Panc1 (cell line): ENCODE measurements at regions not wholly inside any gene's neighbourhood (a gene's known extent, or its start where the extent isn't known, plus 50 kb on each side); places are given as distances from the start of the nearest gene placed in this dataset.

ENCODE experiments used
- ATAC-seq: fragments of 200-7000 bp; cut with Tn5 transposase; 2 replicates; pipeline ENCODE4 v1.9.1; 2020; ENCODE audit warnings: mild to moderate bottlenecking, moderate library complexity
- BruUV-seq: library from RNA; stranded (reverse); fragments of 400-500 nt; replicated peaks from 2 replicates; lab custom pipeline; 2021; lab: Mats Ljungman, UMichigan
- CTCF ChIA-PET: fragments of 300-600 bp; sonication (Branson Sonifier 250); formaldehyde crosslinking; loops from one replicate; lab custom pipeline; 2022; ENCODE audit warnings: antibody characterized with exemption; lab: Charles Lee
- POLR2A ChIA-PET: fragments of 300-600 bp; sonication (Branson Sonifier 250); formaldehyde crosslinking; loops from one replicate; lab custom pipeline; 2022; ENCODE audit warnings: antibody characterized with exemption; lab: Charles Lee
- DNase-seq: peaks from one replicate; pipeline ENCODE4 v3.0.0-alpha.2; 2010; ENCODE audit warnings: low read depth, low spot score
- H3K27ac ChIP-seq: 2 replicates; pipeline ENCODE4 v1.5.1; 2011; ENCODE audit warnings: mild to moderate bottlenecking, low read length, inconsistent platforms
- H3K27me3 ChIP-seq: fragments of 200-500 bp; sonication (Bioruptor generic); 2 replicates; pipeline ENCODE4 v1.6.0; 2014; ENCODE audit warnings: low read length, inconsistent platforms; ENCODE audit not compliant: control insufficient read depth, insufficient read depth
- H3K36me3 ChIP-seq: fragments of 200-500 bp; sonication (Bioruptor generic); 2 replicates; pipeline ENCODE4 v1.5.1; 2014; ENCODE audit warnings: inconsistent platforms, mild to moderate bottlenecking, low read length, moderate library complexity; ENCODE audit not compliant: control insufficient read depth, insufficient read depth
- H3K4me1 ChIP-seq: 2 replicates; pipeline ENCODE4 v1.5.1; 2011; ENCODE audit warnings: inconsistent platforms, mild to moderate bottlenecking, low read length, moderate library complexity; ENCODE audit not compliant: control insufficient read depth, insufficient read depth
- H3K4me3 ChIP-seq, 2 experiments: 2 replicates each; pipeline ENCODE4 v1.5.1; 2011 to 2012; ENCODE audit warnings: low read depth in 2 of 2, low read length in 2 of 2, mild to moderate bottlenecking in 2 of 2, inconsistent platforms in 1 of 2, moderate library complexity in 1 of 2
- H3K9me3 ChIP-seq: fragments of 200-500 bp; sonication (Bioruptor generic); 2 replicates; pipeline ENCODE4 v1.5.1; 2014; ENCODE audit warnings: low read depth, mild to moderate bottlenecking, inconsistent platforms, low read length, moderate library complexity; ENCODE audit not compliant: control insufficient read depth, insufficient read depth
- CTCF ChIP-seq: fragments of 450-650 bp; IDR thresholded peaks from 2 replicates; pipeline ENCODE4 v1.5.1; 2017; ENCODE audit warnings: mild to moderate bottlenecking
- POLR2AphosphoS5 ChIP-seq: IDR thresholded peaks from 2 replicates; pipeline ENCODE4 v1.6.1; 2012; ENCODE audit warnings: mild to moderate bottlenecking, low read depth, low read length, moderate library complexity
- REST ChIP-seq, 2 experiments: IDR thresholded peaks; 2 replicates each; pipeline ENCODE4 v1.6.1; 2011 to 2012; ENCODE audit warnings: low read depth in 2 of 2, control low read depth in 1 of 2, low read length in 1 of 2, mild to moderate bottlenecking in 1 of 2, moderate library complexity in 1 of 2; ENCODE audit not compliant: insufficient read depth in 1 of 2
- SIN3A ChIP-seq: IDR thresholded peaks from 2 replicates; pipeline ENCODE4 v1.6.1; 2012; ENCODE audit warnings: low read depth, mild to moderate bottlenecking, low read length, moderate library complexity, borderline replicate concordance; ENCODE audit not compliant: insufficient read depth
- TCF7L2 ChIP-seq: IDR thresholded peaks from 2 replicates; pipeline ENCODE4 v1.6.1; 2011; ENCODE audit warnings: mild to moderate bottlenecking, low read depth, low read length, inconsistent platforms
- in situ Hi-C: cut with HindIII; loops from 2 replicates; pipeline ENCODE4 v1.10.0; 2016; ENCODE audit warnings: low sequenced_read_pairs, low pct_unique_long_range_greater_than_20kb
- intact Hi-C: fragments of 100-400 bp; cut with micrococcal nuclease; formaldehyde crosslinking; loops from one replicate; pipeline ENCODE4 v1.10.0; 2022; ENCODE audit not compliant: unreplicated experiment

- in situ Hi-C loops (no loop called here), intact Hi-C loops (no loop called here)
- Histone ChIP-seq H3K27ac (no peak overlapping the region), H3K9me3 (no peaks in the 10 kb centered on the region), H3K4me1 (no peaks in the 10 kb centered on the region), H3K27me3 (peaks cover 10% of the 10 kb centered on the region), H3K4me3 (no peak overlapping the region), H3K36me3 (no peaks in the 10 kb centered on the region)
- ATAC-seq = no peak
- no peak for TF ChIP-seq TCF7L2
- no peak for TF ChIP-seq POLR2AphosphoS5
- no peak for TF ChIP-seq REST (IDR thresholded peaks at IDR 0.05; ENCODE audit: insufficient read depth in 1 of 2, low read depth in 2 of 2, low read length in 1 of 2)
- TF ChIP-seq SIN3A = no peak
- TF ChIP-seq CTCF = no peak
- ChIA-PET CTCF (no interaction called here), POLR2A (no interaction called here)
- no TSS peak for BruUV-seq
- no peak for DNase-seq
Measured at GRCh38 chr15:60191821-60192220, 187.7 kb downstream of the FOXB1 start.

GRCh38 chr15:60195611-60196010 is 191.5 kb downstream of the FOXB1 start:
- H3K27me3 ChIP-seq = peaks cover 8% of the 10 kb centered on the region
- TF ChIP-seq POLR2AphosphoS5 = no peak
- ChIA-PET POLR2A (no interaction called here), CTCF (no interaction called here)
- ATAC-seq (no peak), DNase-seq (no peak)
- BruUV-seq = no TSS peak
- intact Hi-C loops (loop anchor here (5.0 kb wide), 1 partner anchor 127 kb away; no protein-coding TSS in a partner anchor), in situ Hi-C loops (no loop called here)
- no peak overlapping the region for H3K27ac ChIP-seq
- H3K4me1 ChIP-seq = no peaks in the 10 kb centered on the region
- H3K4me3 ChIP-seq = no peak overlapping the region
- H3K36me3 ChIP-seq = no peaks in the 10 kb centered on the region
- no peaks in the 10 kb centered on the region for H3K9me3 ChIP-seq

GRCh38 chr15:60204131-60204885 is 193.5 kb downstream of the ANXA2 start:
- in situ Hi-C loops = no loop called here
- H3K9me3 ChIP-seq = no peaks in the 10 kb centered on the region
- peaks cover 23% of the 10 kb centered on the region for H3K27me3 ChIP-seq
- BruUV-seq = no TSS peak
- no peak for ATAC-seq
- ChIA-PET CTCF (no interaction called here), POLR2A (no interaction called here)
- intact Hi-C loops = no loop called here
- no peaks in the 10 kb centered on the region for H3K36me3 ChIP-seq
- H3K4me1 ChIP-seq = no peaks in the 10 kb centered on the region
- H3K27ac ChIP-seq = no peak overlapping the region
- no peak for DNase-seq
- no peak for TF ChIP-seq TCF7L2
- TF ChIP-seq POLR2AphosphoS5 = no peak
- TF ChIP-seq CTCF = no peak
- TF ChIP-seq REST (IDR thresholded peaks at IDR 0.05; ENCODE audit: insufficient read depth in 1 of 2, low read depth in 2 of 2, low read length in 1 of 2) = no peak
- no peak for TF ChIP-seq SIN3A
- H3K4me3 ChIP-seq = no peak overlapping the region
